Transverse colon (tissue), 4 donors: ENCODE measurements at regions not wholly inside any gene's neighbourhood (a gene's known extent, or its start where the extent isn't known, plus 50 kb on each side); places are given as distances from the start of the nearest gene placed in this dataset.

Experiments used
- DNase-seq: peaks from one replicate; pipeline ENCODE4 v3.0.0-alpha.2; 2019
- H3K27ac ChIP-seq, 4 donors: fragments of 200-600 bp; sonication (generic); 2 replicates each; pipeline ENCODE4 v1.5.1; 2016 to 2018; ENCODE audit warnings: inconsistent platforms in 4 of 4
- H3K27me3 ChIP-seq: fragments of 200-600 bp; sonication (generic); 2 replicates; pipeline ENCODE4 v1.5.1; 2017; ENCODE audit warnings: inconsistent platforms
- H3K36me3 ChIP-seq, 4 donors: fragments of 200-600 bp; sonication (generic); 2 replicates each; pipeline ENCODE4 v1.5.1; 2017 to 2019; ENCODE audit warnings: inconsistent platforms in 4 of 4
- H3K4me1 ChIP-seq, 4 donors: fragments of 200-600 bp; sonication (generic); 2 replicates each; pipeline ENCODE4 v1.5.1; 2017 to 2020; ENCODE audit warnings: inconsistent platforms in 4 of 4
- H3K4me3 ChIP-seq, 4 donors: fragments of 200-600 bp; sonication (generic); 1 replicate in 1 of 4; 2 replicates in 3 of 4; pipeline versions ENCODE4 v1.5.1 to v1.6.1; 2017 to 2019; ENCODE audit warnings: inconsistent platforms in 4 of 4
- H3K9me3 ChIP-seq, 2 donors: fragments of 200-600 bp; sonication (generic); 2 replicates each; pipeline ENCODE4 v1.5.1; 2017 to 2019; ENCODE audit warnings: inconsistent platforms in 2 of 2
- EP300 ChIP-seq: sonication (generic); formaldehyde crosslinking; IDR thresholded peaks from one replicate; pipeline ENCODE4 v1.6.1; 2017; ENCODE audit warnings: antibody characterized with exemption, low read depth
- POLR2A ChIP-seq: fragments of 450-650 bp; IDR thresholded peaks from one replicate; pipeline ENCODE4 v1.6.1; 2016; ENCODE audit warnings: antibody characterized with exemption, mild to moderate bottlenecking, moderate library complexity
- POLR2AphosphoS5 ChIP-seq, 3 donors: sonication (generic); formaldehyde crosslinking; IDR thresholded peaks; one replicate each; pipeline ENCODE4 v1.6.1; 2016; ENCODE audit warnings: antibody characterized with exemption in 3 of 3
- WGBS, 2 donors: methylation state at CpG; one replicate each; pipeline ENCODE4 v1.1.5; 2018; ENCODE audit warnings: low coverage in 1 of 2; 5-methylcytosine and 5-hydroxymethylcytosine counted together
- in situ Hi-C, 4 donors: fragments of 200-750 bp; cut with MboI; loops; one replicate each; pipeline versions ENCODE4 v1.15.0 to v1.15.1; 2017; ENCODE audit warnings: low sequenced_read_pairs in 3 of 4, low pct_ligation_motif_present in 1 of 4, low pct_unique_long_range_greater_than_20kb in 1 of 4
- intact Hi-C: fragments of 100-400 bp; cut with DNase I; formaldehyde crosslinking; loops from one replicate; pipeline ENCODE4 v1.15.1; 2023; ENCODE audit warnings: low total_unique reads
- TF ChIP-seq, protein P1 (sequence below), 5 experiments: fragments of 200-600 bp in 3 of 5; fragments of 450-650 bp in 2 of 5; sonication (generic) in 3 of 5; IDR thresholded peaks; 1 replicate in 2 of 5; 2 replicates in 3 of 5; pipeline ENCODE4 v1.5.1; 2016 to 2017; ENCODE audit warnings: antibody characterized with exemption in 5 of 5, inconsistent platforms in 3 of 5, mild to moderate bottlenecking in 2 of 5, moderate library complexity in 1 of 5

DNA sequence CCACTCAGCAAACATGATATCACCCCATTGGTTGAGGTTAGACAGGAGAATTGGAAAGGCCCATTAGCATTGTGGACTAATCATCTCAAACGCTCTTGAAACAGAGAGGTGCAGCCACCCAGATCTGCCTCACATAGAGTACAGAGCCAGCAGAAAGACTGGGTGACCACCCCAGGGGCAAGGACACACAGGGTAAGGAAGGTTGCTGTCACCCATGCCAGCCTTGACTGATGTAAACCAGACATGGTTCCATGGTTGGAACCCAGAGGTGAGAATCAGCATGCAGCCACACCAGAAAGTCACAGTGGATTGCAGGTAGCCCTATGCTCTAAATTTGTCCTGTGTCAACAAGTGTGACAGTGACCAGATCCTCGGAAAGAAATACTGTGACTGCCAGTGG is 1268.8 kb downstream of the EFNB2 start:
- H3K27me3 ChIP-seq = no peaks in the 10 kb centered on the region
- 65% methylated on average over 2 of the region's 2 CpGs; no CpG with 5 or more reads in 1 of the 2 donors for WGBS, 2 donors
- no peak overlapping the region for H3K4me3 ChIP-seq
- no peaks in the 10 kb centered on the region for H3K36me3 ChIP-seq
- no peaks in the 10 kb centered on the region for H3K4me1 ChIP-seq
- H3K27ac ChIP-seq = no peak overlapping the region
- no peak for DNase-seq
- H3K9me3 ChIP-seq = no peaks in the 10 kb centered on the region
- in situ Hi-C loops = no loop called here
- TF ChIP-seq, protein P1, sequence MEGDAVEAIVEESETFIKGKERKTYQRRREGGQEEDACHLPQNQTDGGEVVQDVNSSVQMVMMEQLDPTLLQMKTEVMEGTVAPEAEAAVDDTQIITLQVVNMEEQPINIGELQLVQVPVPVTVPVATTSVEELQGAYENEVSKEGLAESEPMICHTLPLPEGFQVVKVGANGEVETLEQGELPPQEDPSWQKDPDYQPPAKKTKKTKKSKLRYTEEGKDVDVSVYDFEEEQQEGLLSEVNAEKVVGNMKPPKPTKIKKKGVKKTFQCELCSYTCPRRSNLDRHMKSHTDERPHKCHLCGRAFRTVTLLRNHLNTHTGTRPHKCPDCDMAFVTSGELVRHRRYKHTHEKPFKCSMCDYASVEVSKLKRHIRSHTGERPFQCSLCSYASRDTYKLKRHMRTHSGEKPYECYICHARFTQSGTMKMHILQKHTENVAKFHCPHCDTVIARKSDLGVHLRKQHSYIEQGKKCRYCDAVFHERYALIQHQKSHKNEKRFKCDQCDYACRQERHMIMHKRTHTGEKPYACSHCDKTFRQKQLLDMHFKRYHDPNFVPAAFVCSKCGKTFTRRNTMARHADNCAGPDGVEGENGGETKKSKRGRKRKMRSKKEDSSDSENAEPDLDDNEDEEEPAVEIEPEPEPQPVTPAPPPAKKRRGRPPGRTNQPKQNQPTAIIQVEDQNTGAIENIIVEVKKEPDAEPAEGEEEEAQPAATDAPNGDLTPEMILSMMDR (IDR thresholded peaks at IDR 0.05) = no peak
- no peak for TF ChIP-seq EP300
- TF ChIP-seq POLR2AphosphoS5 (IDR thresholded peaks at IDR 0.05) = no peak
- no peak for TF ChIP-seq POLR2A
- intact Hi-C loops = no loop called here

DNA sequence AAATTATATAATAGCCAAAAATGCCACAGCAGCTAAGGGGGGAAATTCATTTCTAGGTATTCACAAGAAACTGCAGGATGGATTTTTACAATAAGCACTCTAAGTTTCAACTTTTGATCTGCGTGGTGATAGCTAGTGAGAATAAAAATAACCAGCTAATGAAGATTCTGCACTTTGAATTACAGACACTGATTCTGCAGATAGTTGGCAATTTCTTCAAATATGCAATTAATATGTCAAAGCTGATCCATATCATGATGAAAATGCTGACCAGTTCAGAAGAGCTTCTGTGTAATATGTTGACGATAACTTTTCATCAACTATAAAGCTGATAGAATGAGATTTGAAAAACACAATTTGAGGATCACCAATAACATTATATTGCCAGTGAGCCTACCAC is 1272.9 kb downstream of the EFNB2 start:
- no peaks in the 10 kb centered on the region for H3K36me3 ChIP-seq
- no peaks in the 10 kb centered on the region for H3K4me1 ChIP-seq
- WGBS, 2 donors = 86 to 100% methylated on average over 2 of the region's 2 CpGs
- no peaks in the 10 kb centered on the region for H3K9me3 ChIP-seq
- H3K27ac ChIP-seq = no peak overlapping the region
- TF ChIP-seq, protein P1 (IDR thresholded peaks at IDR 0.05) = no peak
- no peak for TF ChIP-seq EP300
- TF ChIP-seq POLR2AphosphoS5 (IDR thresholded peaks at IDR 0.05) = no peak
- no peak for TF ChIP-seq POLR2A
- H3K27me3 ChIP-seq = no peaks in the 10 kb centered on the region
- DNase-seq = no peak
- H3K4me3 ChIP-seq = no peak overlapping the region
- intact Hi-C loops (no loop called here), in situ Hi-C loops (no loop called here)

DNA sequence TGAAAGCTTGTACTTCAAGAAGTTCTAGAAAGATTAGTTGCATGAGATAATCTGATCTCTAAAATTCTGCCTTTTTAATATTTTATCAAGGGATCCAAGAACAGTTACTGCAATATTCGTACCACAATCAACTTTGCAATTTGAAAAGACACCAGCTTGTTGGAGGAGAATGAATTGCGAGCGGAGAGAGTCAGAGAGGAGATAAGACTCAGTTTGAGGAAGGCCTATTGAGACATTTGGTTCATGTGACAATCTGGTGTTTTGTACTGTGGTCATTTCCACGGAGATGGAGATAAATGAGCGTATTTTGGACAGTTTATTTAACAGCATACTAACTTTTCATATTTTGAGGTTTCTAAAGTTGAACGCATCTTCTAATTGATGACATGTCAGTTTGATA is 1276.0 kb downstream of the EFNB2 start:
- in situ Hi-C loops (no loop called here), intact Hi-C loops (no loop called here)
- Histone ChIP-seq H3K27me3 (no peaks in the 10 kb centered on the region), H3K4me3 (no peak overlapping the region), H3K9me3 (no peaks in the 10 kb centered on the region), H3K27ac (no peak overlapping the region), H3K36me3 (no peaks in the 10 kb centered on the region), H3K4me1 (no peaks in the 10 kb centered on the region)
- WGBS, 2 donors = 76 to 78% methylated on average over 6 of the region's 6 CpGs
- TF ChIP-seq POLR2AphosphoS5 (IDR thresholded peaks at IDR 0.05) (no peak), POLR2A (no peak), EP300 (no peak)
- TF ChIP-seq, protein P1 (IDR thresholded peaks at IDR 0.05) = no peak
- DNase-seq = no peak

DNA sequence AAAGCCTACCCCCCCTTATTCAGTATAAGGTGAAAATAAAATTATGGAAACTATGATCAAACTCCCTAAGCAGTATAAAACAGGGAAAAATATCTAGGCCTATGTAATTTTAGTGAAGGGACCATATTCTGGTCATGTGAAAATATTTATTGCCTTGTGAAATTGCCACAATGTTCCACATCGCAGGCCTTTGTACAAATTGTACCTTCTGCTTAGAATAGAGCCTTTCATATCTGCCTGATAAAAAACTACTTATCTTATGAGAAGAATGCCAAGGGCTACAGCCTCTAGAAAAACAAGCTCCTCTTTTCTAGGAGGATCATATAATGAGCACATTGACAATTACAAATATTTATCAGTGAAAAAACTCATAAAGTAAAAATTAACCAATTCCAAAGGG is 1280.0 kb downstream of the EFNB2 start:
- Histone ChIP-seq H3K4me3 (no peak overlapping the region), H3K27ac (no peak overlapping the region), H3K9me3 (no peaks in the 10 kb centered on the region), H3K4me1 (no peaks in the 10 kb centered on the region), H3K27me3 (no peaks in the 10 kb centered on the region), H3K36me3 (no peaks in the 10 kb centered on the region)
- in situ Hi-C loops (no loop called here), intact Hi-C loops (no loop called here)
- WGBS, 2 donors = 44 to 50% methylated on average over 1 of the region's 1 CpG
- no peak for DNase-seq
- no peak for TF ChIP-seq POLR2A
- no peak for TF ChIP-seq EP300
- TF ChIP-seq, protein P1 (IDR thresholded peaks at IDR 0.05) = no peak
- TF ChIP-seq POLR2AphosphoS5 (IDR thresholded peaks at IDR 0.05) = no peak
